ENCODE measurements at regions not wholly inside any gene's neighbourhood (a gene's known extent, or its start where the extent isn't known, plus 50 kb on each side); places are given as distances from the start of the nearest gene placed in this dataset.

GRCh38 chr13:83204886-83205285 is 677.4 kb downstream of the SLITRK1 start:
- H3K79me2 ChIP-seq (replicated peaks; ENCODE audit: insufficient read depth, low read length), result no peaks in the 10 kb centered on the region
- no peaks in the 10 kb centered on the region for H3K9me3 ChIP-seq (ENCODE audit: low read length)
- TF ChIP-seq EZH2 (IDR thresholded peaks at IDR 0.05; ENCODE audit: borderline replicate concordance, insufficient read depth, low read length, poor library complexity, severe bottlenecking), result no peak
- no peak for TF ChIP-seq SMC3 (conservative IDR thresholded peaks at IDR 0.05; ENCODE audit: poor library complexity)
- no peak for TF ChIP-seq TAF1 (IDR thresholded peaks at IDR 0.05; ENCODE audit: low read depth)
- no peak for TF ChIP-seq POLR2AphosphoS5 (IDR thresholded peaks at IDR 0.05)
- TF ChIP-seq MXI1 (conservative IDR thresholded peaks at IDR 0.05; ENCODE audit: poor library complexity, severe bottlenecking), result no peak
- no peak for TF ChIP-seq REST (IDR thresholded peaks at IDR 0.05; ENCODE audit: borderline replicate concordance)
- TF ChIP-seq CTCF (IDR thresholded peaks at IDR 0.05; ENCODE audit: poor library complexity, severe bottlenecking), result no peak
- no peak overlapping the region for H3K9ac ChIP-seq (ENCODE audit: low read length)
- no peaks in the 10 kb centered on the region for H3F3A ChIP-seq (ENCODE audit: insufficient read depth, low read length, poor library complexity, severe bottlenecking)
- H3K4me2 ChIP-seq (ENCODE audit: low read length), result no peak overlapping the region
- H2AFZ ChIP-seq (ENCODE audit: low read depth, low read length), result no peak overlapping the region
- no peaks in the 10 kb centered on the region for H4K20me1 ChIP-seq (ENCODE audit: insufficient read depth)
- no peak overlapping the region for H3K4me3 ChIP-seq (ENCODE audit: low read length)
- H3K27me3 ChIP-seq (ENCODE audit: insufficient read depth, low read depth, low read length), result no peaks in the 10 kb centered on the region
- no peaks in the 10 kb centered on the region for H3K9me2 ChIP-seq (ENCODE audit: insufficient read depth, low read length)
- no peaks in the 10 kb centered on the region for H3K36me3 ChIP-seq (ENCODE audit: insufficient read depth, low read length)
- no peak overlapping the region for H3K27ac ChIP-seq (ENCODE audit: low read length)

DNA sequence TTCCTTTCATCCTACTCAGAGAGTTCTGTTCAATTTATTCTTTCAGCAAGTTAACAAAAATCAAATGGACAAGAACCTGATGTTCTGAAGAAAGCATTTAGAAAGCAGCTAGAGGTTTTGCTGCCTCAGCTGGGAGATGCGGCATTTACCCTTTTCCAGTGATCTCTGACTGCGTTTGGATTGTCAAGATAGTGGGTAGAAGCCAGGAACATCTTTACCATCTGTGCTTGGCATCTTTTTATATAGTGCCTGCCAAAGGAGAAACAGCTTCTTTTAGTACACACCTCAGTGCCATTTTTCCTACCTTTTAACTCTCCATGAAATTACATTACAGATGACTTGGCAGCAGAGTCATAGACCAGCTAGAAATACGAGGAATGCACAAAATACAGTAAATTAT is 680.8 kb downstream of the SLITRK1 start:
- Histone ChIP-seq H3K9ac (ENCODE audit: low read length) (no peak overlapping the region), H3F3A (ENCODE audit: insufficient read depth, low read length, poor library complexity, severe bottlenecking) (no peaks in the 10 kb centered on the region), H4K20me1 (ENCODE audit: insufficient read depth) (no peaks in the 10 kb centered on the region), H3K27me3 (ENCODE audit: insufficient read depth, low read depth, low read length) (no peaks in the 10 kb centered on the region), H3K79me2 (replicated peaks; ENCODE audit: insufficient read depth, low read length) (no peaks in the 10 kb centered on the region), H2AFZ (ENCODE audit: low read depth, low read length) (no peak overlapping the region), H3K9me3 (ENCODE audit: low read length) (no peaks in the 10 kb centered on the region), H3K4me3 (ENCODE audit: low read length) (no peak overlapping the region), H3K36me3 (ENCODE audit: insufficient read depth, low read length) (no peaks in the 10 kb centered on the region), H3K27ac (ENCODE audit: low read length) (no peak overlapping the region), H3K9me2 (ENCODE audit: insufficient read depth, low read length) (no peaks in the 10 kb centered on the region), H3K4me2 (ENCODE audit: low read length) (no peak overlapping the region)
- TF ChIP-seq EZH2 (IDR thresholded peaks at IDR 0.05; ENCODE audit: borderline replicate concordance, insufficient read depth, low read length, poor library complexity, severe bottlenecking) (no peak), RAD21 (conservative IDR thresholded peaks at IDR 0.05) (no peak), EP300 (conservative IDR thresholded peaks at IDR 0.05; ENCODE audit: poor library complexity, severe bottlenecking) (no peak), SMC3 (conservative IDR thresholded peaks at IDR 0.05; ENCODE audit: poor library complexity) (no peak), REST (IDR thresholded peaks at IDR 0.05; ENCODE audit: borderline replicate concordance) (no peak), CTCF (IDR thresholded peaks at IDR 0.05; ENCODE audit: poor library complexity, severe bottlenecking) (no peak), POLR2AphosphoS5 (IDR thresholded peaks at IDR 0.05) (no peak), MXI1 (conservative IDR thresholded peaks at IDR 0.05; ENCODE audit: poor library complexity, severe bottlenecking) (no peak), TAF1 (IDR thresholded peaks at IDR 0.05; ENCODE audit: low read depth) (no peak)
